CD4-positive, alpha-beta T cell treated with Interferon gamma for 1 hour (primary cell): ENCODE measurements at regions not wholly inside any gene's neighbourhood (a gene's known extent, or its start where the extent isn't known, plus 50 kb on each side); places are given as distances from the start of the nearest gene placed in this dataset.
"Not testable (repeated sequence)": the region's sequence is repeated elsewhere in the genome, so short reads cannot be mapped to it uniquely, and the experiment has no call there.

Experiments used
- DNase-seq: peaks from one replicate; pipeline ENCODE4 v3.0.0-alpha.2; 2020

DNA sequence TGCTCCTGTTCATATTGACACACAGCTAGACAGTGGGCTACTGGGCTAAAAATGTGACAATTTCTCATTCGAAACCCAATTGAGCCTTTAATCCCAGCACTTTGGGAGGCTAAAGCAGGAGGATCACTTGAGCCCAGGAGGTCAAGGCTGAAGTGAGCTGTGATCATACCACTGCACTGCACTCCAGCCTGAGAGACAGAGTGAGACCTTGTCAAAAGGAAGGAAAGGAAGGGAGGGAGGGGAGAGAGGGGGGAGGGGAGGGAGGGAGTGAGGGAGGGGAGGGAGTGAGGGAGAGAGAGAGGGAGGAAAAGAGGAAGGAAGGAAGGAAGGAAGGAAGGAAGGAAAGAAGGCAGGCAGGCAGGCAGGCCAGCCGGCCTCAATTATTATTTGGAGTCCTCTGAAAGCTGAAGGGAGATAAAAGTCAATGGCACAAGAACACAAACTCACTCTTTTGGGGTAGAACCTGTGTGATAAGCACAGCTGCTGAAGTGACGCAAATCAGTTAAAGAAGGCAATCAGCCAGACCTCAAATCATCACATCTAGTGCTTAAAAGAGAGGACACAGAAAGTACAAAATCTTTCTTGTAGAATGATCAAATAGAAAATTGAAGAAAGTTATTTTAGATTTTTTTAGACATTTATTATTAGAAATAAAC, 98.1 kb downstream of the CCDC71L start:
- DNase-seq = no peak

DNA sequence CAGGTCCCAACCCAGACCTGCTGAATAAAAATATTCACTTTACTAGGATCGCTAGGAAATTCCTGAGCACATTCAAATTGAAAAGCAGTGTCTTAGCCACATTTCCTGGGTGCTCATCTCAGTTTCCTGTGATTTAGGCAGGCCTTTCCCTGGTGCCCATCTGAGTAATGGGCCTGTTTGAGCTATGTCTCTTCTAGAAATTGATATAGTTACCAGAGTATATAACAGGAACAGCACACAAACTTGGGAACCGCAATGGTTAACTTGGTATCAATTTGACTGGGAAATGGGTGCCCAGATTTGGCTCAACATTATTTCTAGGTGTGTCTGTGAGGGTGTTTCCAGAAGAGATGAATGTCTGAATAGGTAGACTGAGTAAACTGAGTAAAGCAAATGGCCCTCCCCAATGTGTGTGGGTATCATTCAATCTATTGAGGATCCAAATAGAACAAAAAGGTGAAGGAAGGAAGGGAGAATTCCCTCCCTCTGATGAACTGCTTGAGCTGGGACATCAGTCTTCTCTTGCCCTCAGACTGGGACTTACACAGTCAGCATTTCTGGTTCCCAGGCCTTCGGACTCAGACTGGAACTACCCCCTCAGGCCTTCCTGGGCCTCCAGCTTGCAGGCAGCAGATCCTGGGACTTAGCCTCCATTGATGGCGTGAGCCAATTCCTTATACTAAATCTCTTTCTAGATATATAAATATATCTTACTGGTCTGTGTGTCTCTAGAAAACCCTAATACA, 99.1 kb downstream of the CCDC71L start:
- DNase-seq = no peak

DNA sequence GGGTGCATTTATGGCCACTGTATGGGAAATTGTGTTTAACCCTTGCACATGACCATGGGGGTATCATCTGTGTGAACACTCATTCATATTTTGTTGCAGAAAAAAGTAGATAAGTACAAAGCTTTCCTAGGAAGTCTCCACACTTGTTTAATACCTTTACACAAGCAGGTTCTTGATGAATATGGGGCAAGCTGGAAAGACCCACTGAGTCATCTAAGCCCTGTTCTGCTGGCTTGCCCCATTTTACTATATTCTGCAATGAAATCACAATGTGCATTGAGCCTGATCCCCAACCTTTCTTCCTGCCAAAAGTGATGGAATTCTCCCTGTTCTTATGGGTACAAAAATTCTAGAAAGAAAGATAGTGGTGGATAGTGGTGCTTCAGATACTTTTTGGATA, 99.8 kb downstream of the CCDC71L start:
- DNase-seq = no peak

DNA sequence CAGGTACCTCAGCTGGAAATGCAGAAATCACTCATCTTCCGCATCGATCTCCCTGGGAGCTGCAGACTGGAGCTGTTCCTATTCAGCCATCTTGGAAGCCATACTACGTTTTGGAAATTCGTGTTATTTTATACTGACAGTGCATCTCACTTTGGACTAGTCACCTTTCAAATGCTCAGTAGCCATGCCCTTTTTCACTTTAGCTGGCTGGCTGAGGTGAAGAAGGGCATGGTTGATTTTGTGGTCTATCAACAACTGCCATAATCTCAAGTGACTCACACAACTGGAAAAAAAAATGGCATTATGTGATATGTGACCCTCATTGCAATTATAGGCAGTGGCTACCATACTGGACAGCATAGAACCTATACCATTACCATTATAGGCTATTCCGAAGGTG, 100.5 kb downstream of the CCDC71L start:
- DNase-seq = no peak

DNA sequence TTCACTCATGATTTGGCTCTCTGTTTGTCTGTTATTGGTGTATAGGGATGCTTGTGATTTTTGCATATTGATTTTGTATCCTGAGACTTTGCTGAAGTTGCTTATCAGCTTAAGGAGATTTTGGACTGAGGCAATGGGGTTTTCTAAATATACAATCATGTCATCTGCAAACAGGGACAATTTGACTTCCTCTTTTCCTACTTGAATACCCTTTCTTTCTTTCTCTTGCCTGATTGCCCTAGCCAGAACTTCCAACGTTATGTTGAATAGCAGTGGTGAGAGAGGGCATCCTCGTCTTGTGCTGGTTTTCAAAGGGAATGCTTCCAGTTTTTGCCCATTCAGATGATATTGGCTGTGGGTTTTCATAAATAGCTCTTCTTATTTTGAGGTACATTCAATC, 104.7 kb downstream of the CCDC71L start:
- DNase-seq = not testable (repeated sequence)

DNA sequence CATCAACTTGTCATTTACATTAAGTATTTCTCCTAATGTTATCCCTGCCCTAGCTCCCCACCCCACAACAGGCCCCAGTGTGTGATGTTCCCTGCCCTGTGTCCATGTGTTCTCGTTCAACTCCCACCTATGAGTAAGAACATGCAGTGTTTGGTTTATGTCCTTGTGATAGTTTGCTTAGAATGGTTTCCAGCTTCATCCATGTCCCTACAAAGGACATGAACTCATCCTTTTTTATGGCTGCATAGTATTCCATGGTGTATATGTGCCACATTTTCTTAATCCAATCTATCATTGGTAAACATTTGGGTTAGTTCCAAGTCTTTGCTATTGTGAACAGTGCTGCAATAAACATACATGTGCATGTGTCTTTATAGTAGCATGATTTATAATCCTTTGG, 106.3 kb downstream of the CCDC71L start:
- DNase-seq = not testable (repeated sequence)

DNA sequence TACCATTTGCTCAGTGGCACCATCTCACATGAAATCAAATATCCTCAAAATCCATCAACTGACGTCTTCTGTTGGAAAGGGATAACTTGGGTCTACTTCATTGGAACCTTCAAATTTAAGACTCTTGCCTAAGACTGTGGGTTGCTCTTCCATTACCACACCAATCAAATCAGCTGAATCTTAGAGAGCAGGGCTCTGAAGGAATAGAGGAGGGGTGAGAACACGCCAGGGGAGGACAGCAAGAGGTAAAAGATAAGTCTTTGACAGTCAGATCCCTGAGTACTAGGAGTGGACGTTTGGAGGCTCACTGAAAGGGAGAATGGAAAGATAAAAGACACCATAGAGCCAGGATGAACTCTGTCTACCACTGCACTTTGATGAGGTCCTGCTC, 107.5 kb downstream of the CCDC71L start:
- no peak for DNase-seq

DNA sequence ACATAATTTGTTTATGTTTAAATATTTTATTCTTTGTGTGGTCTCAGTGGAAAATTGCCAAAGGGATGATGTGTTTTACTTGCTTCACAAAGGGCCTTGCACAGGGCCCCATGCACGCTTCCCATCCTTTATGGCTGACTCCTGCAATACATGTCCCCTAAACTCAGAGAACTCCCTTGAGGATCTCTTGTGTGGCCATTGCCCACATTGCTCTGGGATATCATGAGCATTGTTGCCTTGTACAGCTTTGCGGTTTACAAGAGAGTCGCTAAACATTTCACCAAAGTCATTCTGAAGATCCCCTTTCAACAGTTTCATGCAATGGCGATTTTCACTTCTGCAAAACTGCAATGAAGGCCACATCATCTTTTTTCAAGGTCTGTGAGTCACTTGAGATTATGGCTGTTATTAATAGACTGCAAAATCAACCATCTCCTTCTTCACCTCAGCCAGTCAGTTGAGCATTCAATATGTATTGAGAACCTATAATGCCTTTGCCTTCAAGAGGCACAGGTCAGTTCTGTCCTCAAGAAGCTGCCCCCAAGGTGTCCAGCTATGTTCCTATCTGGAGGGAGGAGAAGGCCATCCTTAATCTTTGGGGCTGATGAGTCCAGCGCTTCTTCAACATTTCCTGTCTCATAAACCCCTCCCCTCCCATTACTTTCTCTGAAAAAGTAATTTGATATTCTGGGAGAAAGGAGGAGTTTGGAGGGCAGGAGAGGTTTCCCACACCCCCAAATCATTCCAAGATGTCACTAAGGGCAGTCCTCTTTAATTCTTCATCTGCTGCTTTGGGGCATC, 108.1 kb downstream of the CCDC71L start:
- peak; percentile 23 for DNase-seq

DNA sequence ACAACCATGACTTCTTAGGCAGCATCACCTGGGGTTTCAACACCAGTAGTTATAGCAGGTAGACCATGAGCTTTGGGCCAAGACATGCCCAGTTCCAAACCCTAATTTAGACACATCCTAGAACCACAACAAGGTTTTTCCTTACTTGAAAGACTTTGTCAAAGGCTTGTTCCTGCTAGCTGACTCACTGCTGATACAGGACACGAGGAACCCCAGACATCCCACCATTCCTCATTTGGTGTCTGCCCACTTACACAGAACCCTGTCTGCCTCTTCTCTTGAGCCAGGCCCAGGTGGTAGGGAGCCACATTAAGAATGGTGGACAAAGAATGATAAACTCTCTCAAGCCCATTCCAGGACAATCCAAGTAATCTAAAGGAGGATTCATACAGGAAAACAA, 109.0 kb downstream of the CCDC71L start:
- DNase-seq = no peak

DNA sequence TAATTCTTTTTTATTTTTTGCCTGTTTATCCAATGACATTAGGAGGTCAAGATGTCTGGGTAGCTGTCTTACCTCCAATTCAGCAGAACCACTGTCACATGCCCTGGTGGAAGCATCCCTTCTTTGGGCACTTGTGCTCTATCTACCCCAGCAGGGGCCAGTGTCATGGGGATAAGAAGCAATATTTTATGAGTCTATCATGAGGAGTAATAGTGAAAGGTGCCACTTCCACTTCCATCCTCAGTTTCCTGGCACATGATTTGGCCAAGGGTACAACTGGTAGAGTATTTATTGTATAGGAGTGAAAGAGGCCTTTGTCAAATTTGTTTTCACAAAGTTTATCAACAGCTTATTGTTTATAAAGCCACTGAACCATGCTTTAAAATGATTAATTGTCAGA, 112.5 kb downstream of the CCDC71L start:
- DNase-seq = no peak

DNA sequence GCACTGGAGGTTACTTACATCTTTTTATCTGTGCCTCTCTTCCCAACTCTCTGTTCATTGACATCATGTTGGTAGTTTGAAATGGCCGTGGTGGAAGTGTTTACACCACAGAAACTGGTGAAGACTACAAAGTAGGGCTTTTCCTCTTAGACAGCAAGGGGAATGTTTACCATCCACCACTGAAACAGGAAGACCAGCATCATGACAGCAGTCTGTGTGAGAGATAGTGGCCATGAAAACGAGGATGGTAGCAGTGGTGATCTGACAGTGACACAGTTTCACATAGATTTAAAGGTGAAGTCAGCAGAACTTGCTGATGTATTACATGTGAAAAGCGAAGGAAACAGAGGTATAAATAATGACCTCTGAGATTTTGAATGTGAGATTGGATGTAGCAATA, 115.7 kb downstream of the CCDC71L start:
- DNase-seq = no peak

DNA sequence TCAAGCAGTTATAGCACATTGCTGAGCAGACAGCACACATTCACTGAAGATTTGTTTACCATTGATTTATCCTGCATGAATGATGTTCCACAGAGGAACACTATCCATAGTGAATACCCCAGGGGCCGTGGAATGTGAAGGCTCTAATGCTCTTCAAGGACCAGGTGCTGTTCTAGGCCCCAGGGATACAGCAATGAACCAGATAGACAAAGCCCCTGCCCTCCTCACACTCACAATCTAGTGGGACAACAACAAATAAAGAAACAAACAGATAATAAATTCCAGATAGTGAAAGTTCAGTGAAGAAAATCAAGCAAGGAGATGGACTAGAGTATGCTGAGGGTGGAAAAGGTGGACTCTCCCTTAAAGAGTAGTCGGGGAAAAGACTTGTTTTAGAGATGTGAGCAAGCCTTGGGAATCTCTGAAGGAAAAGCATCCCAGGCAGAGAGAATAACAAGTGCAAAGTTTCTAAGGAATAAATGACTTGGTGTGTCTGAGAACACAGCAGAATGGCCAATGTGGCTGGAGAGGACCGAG, 117.7 kb downstream of the CCDC71L start:
- DNase-seq = no peak

DNA sequence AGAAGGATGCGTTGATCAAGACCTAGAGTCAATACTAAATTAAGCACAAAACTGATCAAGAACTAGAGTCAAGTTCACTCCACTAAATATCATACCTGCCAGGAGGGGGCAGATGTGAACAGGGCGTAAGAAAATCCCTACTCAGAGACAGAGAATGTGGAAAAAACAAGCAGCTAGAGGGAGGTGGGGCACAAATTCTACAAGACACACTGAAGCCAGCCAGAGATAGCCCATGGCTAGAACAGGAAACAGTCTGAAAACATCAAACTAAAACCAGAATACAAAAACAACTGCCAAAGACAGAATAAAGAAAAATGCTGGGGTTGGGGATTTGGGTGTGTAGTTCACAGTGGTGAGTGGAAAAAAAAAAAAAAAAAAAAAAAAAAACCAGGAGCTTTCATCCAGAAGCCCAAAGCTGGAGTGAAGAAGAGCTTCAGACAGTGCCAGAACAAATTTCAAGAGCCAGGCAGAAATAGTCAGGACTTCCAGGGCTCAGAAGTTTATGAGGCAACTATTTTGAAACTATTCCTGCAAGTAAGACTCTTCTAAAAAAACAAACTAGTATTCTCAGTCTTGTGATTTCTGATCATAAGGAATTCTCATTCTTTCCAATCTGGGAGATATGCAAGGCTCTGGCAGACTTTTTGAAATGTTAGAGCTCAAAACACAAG, 118.3 kb downstream of the CCDC71L start:
- DNase-seq = peak; percentile 23

DNA sequence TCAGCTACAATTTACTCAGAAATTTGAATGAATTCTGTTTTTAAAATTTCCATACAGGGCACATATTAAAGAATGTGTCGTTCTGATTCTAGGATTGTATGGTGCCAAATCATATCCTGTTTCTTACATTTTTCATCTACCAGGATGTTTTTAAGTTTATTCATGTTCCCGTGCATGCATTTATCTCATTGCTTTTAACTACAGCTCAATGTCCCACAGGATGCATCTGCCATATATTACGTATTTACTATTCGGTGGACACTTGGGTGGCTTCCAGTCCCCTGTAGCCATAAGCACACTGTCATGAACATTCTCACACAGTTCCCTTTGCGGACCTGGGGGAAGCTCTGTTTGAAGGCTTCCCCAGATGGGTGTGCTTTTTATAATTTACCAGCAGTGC, 122.3 kb downstream of the CCDC71L start:
- DNase-seq = no peak

DNA sequence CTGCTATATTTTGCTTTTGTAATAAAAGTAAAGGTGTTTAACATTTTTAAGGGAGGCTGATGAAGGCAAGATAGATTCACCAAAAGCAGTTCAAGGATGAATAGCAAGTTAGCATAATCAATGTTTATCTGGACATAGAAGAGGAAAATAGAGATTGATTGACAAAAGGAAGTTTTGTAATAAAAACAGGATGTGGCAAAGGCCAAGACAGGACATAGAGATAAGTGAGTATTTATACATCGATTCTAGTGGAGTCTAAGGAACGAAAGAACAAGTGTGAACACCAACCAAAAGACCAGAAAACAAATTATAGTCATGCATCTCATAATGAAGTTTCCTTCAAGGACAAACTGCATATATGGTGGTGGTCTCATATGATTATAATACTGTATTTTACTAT, 123.8 kb downstream of the CCDC71L start:
- DNase-seq = no peak

DNA sequence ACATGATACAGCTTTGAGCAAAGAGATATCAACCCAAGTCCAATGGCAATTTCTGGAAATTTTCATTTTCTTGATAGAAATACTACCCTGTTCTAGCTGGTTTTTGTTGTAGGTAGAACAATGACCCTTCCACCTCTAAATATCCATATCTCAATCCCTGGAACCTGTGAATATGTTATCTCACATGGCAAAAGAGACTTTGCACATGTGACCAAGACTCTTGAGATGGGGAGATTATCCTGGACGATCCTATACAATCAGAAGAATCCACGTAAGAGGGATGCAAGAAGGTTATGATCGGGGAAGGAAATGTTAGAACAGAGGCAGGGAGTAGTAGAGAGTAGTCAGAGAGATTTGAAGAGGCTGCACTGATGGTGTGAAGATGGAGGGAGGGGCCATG, 124.9 kb downstream of the CCDC71L start:
- no peak for DNase-seq

DNA sequence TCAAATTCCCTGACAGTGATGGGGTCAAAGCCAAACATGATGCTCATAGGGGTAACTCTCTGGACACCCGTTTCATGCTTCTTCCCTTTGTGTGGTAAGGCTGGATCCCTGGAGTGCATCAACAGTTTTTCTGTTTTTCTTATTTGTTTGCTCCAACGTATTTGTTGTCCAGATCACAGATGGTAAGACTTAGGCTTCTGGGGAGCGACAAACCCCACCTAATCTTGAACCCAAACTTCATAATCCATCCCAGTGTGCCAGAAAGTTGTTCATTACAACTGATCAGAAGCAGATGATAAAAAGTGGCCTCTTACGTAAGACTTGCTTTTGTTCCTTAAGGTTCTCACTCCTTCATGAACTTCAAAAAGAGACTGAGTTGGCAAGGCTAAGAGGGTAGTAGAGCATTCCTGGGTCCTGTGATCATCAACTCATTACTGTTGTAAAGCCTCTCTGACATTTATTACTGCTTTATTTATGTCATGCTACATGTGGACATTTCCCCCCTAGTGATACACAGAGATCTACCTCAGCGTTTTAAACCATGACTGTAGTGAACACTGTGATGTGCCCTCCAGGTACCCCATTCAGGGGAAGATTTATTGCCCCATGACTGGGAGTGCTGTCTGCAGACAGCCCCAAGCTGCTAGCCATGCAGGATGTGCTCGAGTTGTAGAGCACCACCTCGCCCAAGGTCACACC, 125.6 kb downstream of the CCDC71L start:
- no peak for DNase-seq

DNA sequence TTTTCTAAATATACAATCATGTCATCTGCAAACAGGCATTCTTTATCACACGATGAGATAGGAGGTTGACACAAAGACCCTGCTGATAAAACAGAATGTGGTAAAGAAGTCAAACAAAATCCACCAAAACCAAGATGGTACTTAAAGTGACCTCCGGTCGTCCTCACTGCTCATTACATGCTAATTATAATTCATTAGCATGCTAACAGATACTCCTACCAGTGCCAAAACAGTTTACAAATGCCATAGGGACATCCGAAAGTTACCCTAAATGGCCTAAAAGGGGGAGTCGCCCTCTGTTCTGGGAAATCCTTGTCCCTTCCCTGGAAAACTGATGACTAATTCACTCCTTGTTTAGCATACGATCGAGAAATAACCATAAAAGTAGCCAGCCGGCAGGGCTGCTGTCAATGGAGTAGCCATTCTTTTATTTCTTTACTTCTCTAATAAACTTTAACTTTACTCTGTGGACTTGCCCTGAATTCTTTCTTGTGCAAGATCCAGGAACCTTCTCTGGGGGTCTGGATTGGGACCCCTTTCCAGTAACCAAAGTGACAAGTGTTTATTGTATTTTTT, 126.6 kb downstream of the CCDC71L start:
- no peak for DNase-seq

DNA sequence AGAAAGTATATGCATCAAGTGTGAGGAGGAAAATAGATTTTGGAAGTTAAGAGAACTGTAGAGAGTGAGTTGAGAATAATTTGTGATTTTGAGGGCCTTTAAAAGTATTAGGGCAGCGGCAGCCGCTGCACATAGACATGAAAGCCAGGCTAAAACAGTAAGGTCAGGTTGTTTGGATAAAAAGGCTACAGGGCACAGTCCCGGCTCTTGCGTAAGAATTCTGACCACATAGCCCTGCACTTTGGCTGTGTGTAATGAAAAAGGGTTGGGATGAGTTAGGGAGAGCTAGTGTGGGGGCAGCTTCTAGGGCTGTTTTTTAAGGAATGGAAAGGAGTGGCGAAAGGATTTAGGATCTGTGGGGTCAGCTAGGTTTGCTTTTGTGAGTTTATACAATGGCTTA, 130.8 kb downstream of the CCDC71L start:
- DNase-seq = not testable (repeated sequence)

DNA sequence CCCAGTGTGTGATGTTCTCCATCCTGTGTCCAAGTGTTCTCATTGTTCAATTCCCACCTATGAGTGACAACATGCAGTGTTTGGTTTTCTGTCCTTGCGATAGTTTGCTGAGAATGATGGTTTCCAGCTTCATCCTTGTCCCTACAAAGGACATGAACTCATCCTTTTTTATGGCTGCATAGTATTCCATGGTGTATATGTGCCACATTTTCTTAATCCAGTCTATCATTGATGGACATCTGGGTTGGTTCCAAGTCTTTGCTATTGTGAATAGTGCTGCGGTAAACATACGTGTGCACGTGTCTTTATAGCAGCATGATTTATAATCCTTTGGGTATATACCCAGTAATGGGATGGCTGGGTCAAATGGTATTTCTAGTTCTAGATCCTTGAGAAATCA, 134.3 kb downstream of the CCDC71L start:
- DNase-seq = not testable (repeated sequence)

DNA sequence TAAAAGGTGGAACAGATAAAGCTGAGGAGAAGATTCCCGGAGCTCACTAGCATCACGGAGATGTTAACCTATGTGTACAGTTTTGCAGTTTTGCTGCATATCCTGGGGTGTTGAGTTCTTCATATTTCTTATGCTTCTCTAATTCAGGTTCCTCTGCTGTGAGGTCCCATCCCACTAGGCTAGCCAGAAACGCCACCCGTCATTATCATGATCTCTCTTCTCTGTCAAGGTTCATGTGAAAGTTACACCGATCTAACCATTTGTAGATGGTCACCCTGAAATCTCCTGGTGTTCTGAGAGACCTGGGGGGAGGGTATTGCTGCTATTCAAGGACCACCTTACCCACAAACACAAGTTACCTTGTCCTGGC, 136.3 kb downstream of the CCDC71L start:
- DNase-seq = no peak

DNA sequence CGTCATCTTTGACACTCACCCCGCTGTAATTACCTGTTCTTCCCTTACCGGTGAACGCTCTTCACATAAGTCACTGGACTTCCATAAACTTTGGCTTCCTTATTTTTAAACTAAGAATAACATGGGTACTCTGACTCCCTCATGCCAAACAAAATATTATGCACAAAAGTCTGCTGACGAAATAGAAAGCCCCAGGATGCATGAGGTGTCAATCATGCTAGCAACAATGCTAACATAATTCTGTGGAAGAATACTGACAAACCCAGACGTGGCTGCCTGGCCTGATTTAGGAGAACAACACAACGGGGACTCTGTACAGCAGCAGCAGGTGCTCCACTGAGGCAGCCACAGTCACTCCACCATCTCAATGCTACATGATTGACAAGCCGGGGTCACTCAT, 137.5 kb downstream of the CCDC71L start:
- DNase-seq = no peak
